ENCODE measurements at regions not wholly inside any gene's neighbourhood (a gene's known extent, or its start where the extent isn't known, plus 50 kb on each side); places are given as distances from the start of the nearest gene placed in this dataset.

DNA sequence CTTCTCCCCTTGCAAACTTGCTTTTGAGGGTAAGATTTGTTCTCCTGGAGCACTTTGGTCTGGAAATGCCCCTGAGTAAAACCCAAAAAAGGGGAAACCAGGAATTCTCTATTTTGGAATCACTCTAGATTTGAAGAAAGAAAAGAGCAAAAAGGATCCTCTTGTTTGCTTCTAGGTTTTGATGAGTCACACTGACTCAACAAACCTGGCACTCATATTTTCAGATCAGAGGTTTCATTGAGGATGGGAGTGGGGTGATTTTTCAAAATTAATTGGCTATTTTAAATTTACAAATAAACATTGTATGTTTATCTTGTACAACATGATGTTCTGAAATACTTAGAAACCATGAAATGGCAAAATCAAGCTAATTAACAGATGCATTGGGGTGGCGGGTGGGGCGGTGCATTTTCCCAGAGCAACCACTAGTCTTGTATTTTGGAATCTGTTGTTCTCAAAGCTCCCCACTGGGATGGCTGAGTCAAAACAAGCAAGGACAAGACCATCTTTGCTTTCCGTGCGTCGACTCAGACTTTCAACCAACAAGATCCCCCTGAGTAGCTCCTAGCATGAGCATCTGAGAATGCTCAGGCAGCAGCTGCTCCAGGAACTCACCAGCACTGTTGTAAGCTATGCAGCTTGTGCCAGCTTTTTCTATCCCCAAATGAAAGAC lies 451.4 kb downstream of the WDR72 start:
- CTCF ChIA-PET = no interaction called here
- no peak overlapping the region for H3K4me3 Mint-ChIP-seq
- H3K36me3 Mint-ChIP-seq = no peaks in the 10 kb centered on the region

GRCh38 chr15:53305554-53305953 lies 453.9 kb downstream of the WDR72 start:
- CTCF ChIA-PET = no interaction called here
- no peak for DNase-seq
- Mint-ChIP-seq H3K27me3 (no peaks in the 10 kb centered on the region), H3K36me3 (no peaks in the 10 kb centered on the region), H3K27ac (no peak overlapping the region), H3K4me3 (no peak overlapping the region), H3K4me1 (no peaks in the 10 kb centered on the region), H3K9me3 (ENCODE audit: low read depth) (peaks cover 2% of the 10 kb centered on the region)
- ATAC-seq = no peak

More for the DNA sequence above, 451.4 kb downstream of the WDR72 start:
- Mint-ChIP-seq H3K4me1 (no peaks in the 10 kb centered on the region), H3K27ac (no peak overlapping the region), H3K27me3 (no peaks in the 10 kb centered on the region), H3K9me3 (ENCODE audit: low read depth) (peaks cover 2% of the 10 kb centered on the region)
- ATAC-seq = no peak
- no peak for DNase-seq

DNA sequence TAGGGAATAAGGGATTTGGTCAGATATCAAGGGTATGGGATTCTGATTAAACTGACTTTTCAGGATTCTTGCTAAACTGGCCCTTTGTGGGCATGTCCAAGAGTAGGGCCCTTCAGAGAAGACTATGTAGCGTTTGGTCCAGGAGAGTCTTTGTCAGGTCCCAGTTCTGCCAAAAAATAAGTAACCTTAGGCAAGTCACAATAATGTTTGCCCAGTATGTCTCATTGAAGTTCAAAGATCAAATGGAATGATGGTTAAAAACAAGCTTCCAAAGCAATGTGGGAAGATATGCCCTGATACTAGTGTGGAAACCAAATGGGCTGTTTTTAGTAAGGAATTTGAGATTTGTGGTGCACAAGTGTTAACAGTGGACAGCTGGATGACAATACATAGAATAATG lies 454.4 kb downstream of the WDR72 start:
- H3K36me3 Mint-ChIP-seq = no peaks in the 10 kb centered on the region
- ATAC-seq (no peak), DNase-seq (no peak)
- H3K9me3 Mint-ChIP-seq (ENCODE audit: low read depth) = peaks cover 2% of the 10 kb centered on the region
- no peaks in the 10 kb centered on the region for H3K4me1 Mint-ChIP-seq
- no peaks in the 10 kb centered on the region for H3K27me3 Mint-ChIP-seq
- CTCF ChIA-PET = no interaction called here
- H3K27ac Mint-ChIP-seq = no peak overlapping the region
- no peak overlapping the region for H3K4me3 Mint-ChIP-seq

GRCh38 chr15:53297828-53298227 lies 461.6 kb downstream of the WDR72 start:
- H3K4me3 Mint-ChIP-seq = no peak overlapping the region
- H3K36me3 Mint-ChIP-seq = no peaks in the 10 kb centered on the region
- H3K9me3 Mint-ChIP-seq (ENCODE audit: low read depth) = no peaks in the 10 kb centered on the region
- CTCF ChIA-PET = no interaction called here
- DNase-seq (no peak), ATAC-seq (no peak)
- H3K27ac Mint-ChIP-seq = no peak overlapping the region
- no peaks in the 10 kb centered on the region for H3K4me1 Mint-ChIP-seq
- H3K27me3 Mint-ChIP-seq = no peaks in the 10 kb centered on the region

- no peaks in the 10 kb centered on the region for H3K27me3 Mint-ChIP-seq
- ATAC-seq (no peak), DNase-seq (no peak)
- H3K9me3 Mint-ChIP-seq (ENCODE audit: low read depth) = no peaks in the 10 kb centered on the region
- no peaks in the 10 kb centered on the region for H3K4me1 Mint-ChIP-seq
- no peak overlapping the region for H3K27ac Mint-ChIP-seq
- no peaks in the 10 kb centered on the region for H3K36me3 Mint-ChIP-seq
- CTCF ChIA-PET = no interaction called here
- H3K4me3 Mint-ChIP-seq = no peak overlapping the region
Measured at GRCh38 chr15:53296603-53297002, 462.9 kb downstream of the WDR72 start.

- CTCF ChIA-PET = no interaction called here
- H3K9me3 Mint-ChIP-seq (ENCODE audit: low read depth) = no peaks in the 10 kb centered on the region
- ATAC-seq (no peak), DNase-seq (no peak)
- H3K27me3 Mint-ChIP-seq = no peaks in the 10 kb centered on the region
- H3K4me3 Mint-ChIP-seq = no peak overlapping the region
- H3K4me1 Mint-ChIP-seq = no peaks in the 10 kb centered on the region
- no peak overlapping the region for H3K27ac Mint-ChIP-seq
- no peaks in the 10 kb centered on the region for H3K36me3 Mint-ChIP-seq
Measured at GRCh38 chr15:53295574-53295973, 463.9 kb downstream of the WDR72 start.

- no peaks in the 10 kb centered on the region for H3K27me3 Mint-ChIP-seq
- H3K27ac Mint-ChIP-seq = no peak overlapping the region
- no peaks in the 10 kb centered on the region for H3K36me3 Mint-ChIP-seq
- ATAC-seq = no peak
- no peaks in the 10 kb centered on the region for H3K4me1 Mint-ChIP-seq
- no peak for DNase-seq
- no peaks in the 10 kb centered on the region for H3K9me3 Mint-ChIP-seq (ENCODE audit: low read depth)
- H3K4me3 Mint-ChIP-seq = no peak overlapping the region
- CTCF ChIA-PET = no interaction called here
Measured at GRCh38 chr15:53288542-53288941, 470.9 kb downstream of the WDR72 start.

GRCh38 chr15:53274630-53275029 lies 484.5 kb upstream of the ONECUT1 start:
- H3K27me3 Mint-ChIP-seq = no peaks in the 10 kb centered on the region
- H3K4me3 Mint-ChIP-seq = no peak overlapping the region
- DNase-seq (no peak), ATAC-seq (no peak)
- no peaks in the 10 kb centered on the region for H3K36me3 Mint-ChIP-seq
- CTCF ChIA-PET = no interaction called here
- H3K4me1 Mint-ChIP-seq = no peaks in the 10 kb centered on the region
- no peak overlapping the region for H3K27ac Mint-ChIP-seq
- H3K9me3 Mint-ChIP-seq (ENCODE audit: low read depth) = no peaks in the 10 kb centered on the region

DNA sequence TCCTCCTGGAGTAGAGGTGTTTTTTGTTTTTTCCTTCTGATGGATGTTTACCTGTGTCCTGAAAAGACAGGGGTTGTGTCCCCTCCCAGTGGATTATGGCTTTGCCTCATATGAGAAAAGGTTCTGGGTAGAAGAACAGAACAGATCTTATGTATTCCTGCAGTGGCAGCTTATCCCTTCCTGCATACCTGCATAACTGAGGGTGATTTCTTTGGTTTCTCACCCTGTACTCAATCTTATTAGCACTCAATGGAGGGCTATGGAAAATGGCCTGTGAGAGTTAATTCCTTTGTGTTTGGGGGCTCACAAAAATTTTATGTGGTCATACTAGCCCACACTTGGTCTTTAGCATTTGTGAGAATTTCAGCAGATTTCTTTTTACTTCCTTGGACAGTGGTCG lies 482.0 kb upstream of the ONECUT1 start:
- Mint-ChIP-seq H3K27ac (no peak overlapping the region), H3K9me3 (ENCODE audit: low read depth) (no peaks in the 10 kb centered on the region), H3K4me3 (no peak overlapping the region), H3K36me3 (no peaks in the 10 kb centered on the region), H3K4me1 (no peaks in the 10 kb centered on the region), H3K27me3 (no peaks in the 10 kb centered on the region)
- CTCF ChIA-PET = no interaction called here
- ATAC-seq (no peak), DNase-seq (no peak)

GRCh38 chr15:53266176-53266575 lies 476.0 kb upstream of the ONECUT1 start:
- Mint-ChIP-seq H3K36me3 (no peaks in the 10 kb centered on the region), H3K4me3 (no peak overlapping the region), H3K9me3 (ENCODE audit: low read depth) (no peaks in the 10 kb centered on the region), H3K27ac (no peak overlapping the region), H3K27me3 (no peaks in the 10 kb centered on the region), H3K4me1 (no peaks in the 10 kb centered on the region)
- DNase-seq (no peak), ATAC-seq (no peak)
- CTCF ChIA-PET = no interaction called here

DNA sequence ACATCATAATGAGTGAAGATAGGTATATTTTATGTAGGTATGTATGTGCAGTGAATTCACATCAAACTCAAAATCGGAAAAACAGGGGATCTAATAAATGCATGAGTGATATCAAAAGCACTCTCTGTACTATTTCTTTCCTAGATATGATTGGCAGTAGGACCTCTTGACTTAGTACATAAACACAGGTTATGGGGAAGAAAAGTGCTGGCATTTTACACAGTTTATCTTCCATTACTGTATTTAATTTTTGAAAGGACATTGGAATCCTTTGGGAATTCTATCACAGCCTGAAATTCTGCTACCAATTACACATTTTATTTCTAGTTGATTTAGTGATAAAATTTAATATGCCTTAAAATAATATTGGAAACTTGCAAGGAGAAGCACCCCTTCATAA lies 470.5 kb upstream of the ONECUT1 start:
- H3K9me3 Mint-ChIP-seq (ENCODE audit: low read depth) = no peaks in the 10 kb centered on the region
- ATAC-seq = no peak
- no peak overlapping the region for H3K4me3 Mint-ChIP-seq
- H3K27me3 Mint-ChIP-seq = no peaks in the 10 kb centered on the region
- H3K27ac Mint-ChIP-seq = no peak overlapping the region
- no peaks in the 10 kb centered on the region for H3K4me1 Mint-ChIP-seq
- H3K36me3 Mint-ChIP-seq = no peaks in the 10 kb centered on the region
- CTCF ChIA-PET = no interaction called here
- DNase-seq = no peak

- no peaks in the 10 kb centered on the region for H3K27me3 Mint-ChIP-seq
- CTCF ChIA-PET = no interaction called here
Measured at GRCh38 chr15:53256457-53256856, 466.3 kb upstream of the ONECUT1 start.

GRCh38 chr15:53256043-53256442 lies 465.9 kb upstream of the ONECUT1 start:
- CTCF ChIA-PET = no interaction called here
- Mint-ChIP-seq H3K27me3 (no peaks in the 10 kb centered on the region), H3K9me3 (ENCODE audit: low read depth) (no peaks in the 10 kb centered on the region), H3K27ac (no peak overlapping the region), H3K4me1 (no peaks in the 10 kb centered on the region), H3K4me3 (no peak overlapping the region), H3K36me3 (no peaks in the 10 kb centered on the region)
- DNase-seq (no peak), ATAC-seq (no peak)

More at GRCh38 chr15:53256457-53256856, 466.3 kb upstream of the ONECUT1 start:
- no peak overlapping the region for H3K27ac Mint-ChIP-seq
- ATAC-seq (no peak), DNase-seq (no peak)
- no peaks in the 10 kb centered on the region for H3K9me3 Mint-ChIP-seq (ENCODE audit: low read depth)
- no peak overlapping the region for H3K4me3 Mint-ChIP-seq
- H3K4me1 Mint-ChIP-seq = no peaks in the 10 kb centered on the region
- no peaks in the 10 kb centered on the region for H3K36me3 Mint-ChIP-seq

- no peaks in the 10 kb centered on the region for H3K4me1 Mint-ChIP-seq
- ATAC-seq = no peak
- CTCF ChIA-PET = no interaction called here
Measured at GRCh38 chr15:53251996-53252395, 461.9 kb upstream of the ONECUT1 start.

DNA sequence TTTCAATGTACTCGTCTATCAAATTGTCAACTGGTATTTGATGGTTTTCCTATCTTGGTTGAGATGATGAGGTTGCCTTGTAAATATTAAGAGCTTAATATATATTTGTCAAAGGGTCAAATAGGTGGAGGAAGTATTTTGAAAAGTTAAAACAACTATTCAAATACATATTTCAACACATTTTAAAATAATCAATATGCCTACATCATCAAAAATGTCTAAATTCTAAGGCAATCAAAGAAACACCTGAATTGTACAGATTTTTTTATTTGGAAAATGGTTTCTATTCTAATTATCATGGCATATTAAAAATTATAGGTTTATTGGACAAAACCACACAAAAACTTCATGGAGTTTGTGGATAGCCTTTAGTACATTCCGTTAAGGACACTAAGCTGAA lies 461.4 kb upstream of the ONECUT1 start:
- H3K9me3 Mint-ChIP-seq (ENCODE audit: low read depth) = no peaks in the 10 kb centered on the region
- no peaks in the 10 kb centered on the region for H3K4me1 Mint-ChIP-seq
- no peak overlapping the region for H3K4me3 Mint-ChIP-seq
- ATAC-seq (no peak), DNase-seq (no peak)
- H3K27me3 Mint-ChIP-seq = no peaks in the 10 kb centered on the region
- H3K27ac Mint-ChIP-seq = no peak overlapping the region
- no peaks in the 10 kb centered on the region for H3K36me3 Mint-ChIP-seq
- CTCF ChIA-PET = no interaction called here

More at GRCh38 chr15:53251996-53252395, 461.9 kb upstream of the ONECUT1 start:
- Mint-ChIP-seq H3K9me3 (ENCODE audit: low read depth) (no peaks in the 10 kb centered on the region), H3K27me3 (no peaks in the 10 kb centered on the region), H3K4me3 (no peak overlapping the region), H3K36me3 (no peaks in the 10 kb centered on the region), H3K27ac (no peak overlapping the region)
- DNase-seq = no peak
